Psoas muscle (tissue), 7 donors: ENCODE measurements at regions not wholly inside any gene's neighbourhood (a gene's known extent, or its start where the extent isn't known, plus 50 kb on each side); places are given as distances from the start of the nearest gene placed in this dataset.

Experiments used
- ATAC-seq, 4 donors: fragments of 200-7000 bp; cut with Tn5 transposase; one replicate each; pipeline ENCODE4 v1.9.1; 2020; ENCODE audit warnings: moderate library complexity in 3 of 4, mild to moderate bottlenecking in 2 of 4
- DNase-seq, 2 donors: peaks; one replicate each; pipeline ENCODE4 v3.0.0-alpha.2; 2020
- H3K27ac ChIP-seq: fragments of 200-600 bp; one replicate; pipeline ENCODE4 v1.8.0; 2022
- H3K27me3 ChIP-seq, 3 donors: fragments of 200-600 bp in 1 of 3; one replicate each; pipeline versions ENCODE4 v1.6.1 to v1.8.0; 2013 to 2022; ENCODE audit warnings: low read length in 2 of 3, mild to moderate bottlenecking in 2 of 3, moderate library complexity in 1 of 3; ENCODE audit not compliant: insufficient read depth in 3 of 3
- H3K36me3 ChIP-seq, 2 donors: fragments of 200-600 bp in 1 of 2; one replicate each; pipeline versions ENCODE4 v1.6.1 to v1.8.0; 2013 to 2022; ENCODE audit warnings: low read depth in 1 of 2, mild to moderate bottlenecking in 1 of 2, moderate library complexity in 1 of 2; ENCODE audit not compliant: insufficient read depth in 1 of 2
- H3K4me1 ChIP-seq: fragments of 200-600 bp; one replicate; pipeline ENCODE4 v1.8.0; 2022
- H3K4me3 ChIP-seq: fragments of 200-600 bp; one replicate; pipeline ENCODE4 v1.8.0; 2022; ENCODE audit warnings: mild to moderate bottlenecking
- H3K9me3 ChIP-seq: fragments of 200-600 bp; one replicate; pipeline ENCODE4 v1.8.0; 2022
- CTCF ChIP-seq: fragments of 200-600 bp; IDR thresholded peaks from one replicate; pipeline ENCODE4 v1.8.0; 2022; ENCODE audit warnings: antibody characterized with exemption
- WGBS, 3 donors: extraction: QIAGEN DNeasy Blood & Tissue Kit; methylation state at CpG; one replicate each; pipeline versions ENCODE4 v1.1.6 to v1.1.7; 2013; 5-methylcytosine and 5-hydroxymethylcytosine counted together
- intact Hi-C, 2 donors: fragments of 100-400 bp; cut with DNase I; formaldehyde crosslinking; loops; one replicate each; pipeline versions ENCODE4 v1.11.0 to v1.14.2; 2022
- donor health status: healthy with polysubstance abuse.
- donor health status: DM: no; HTN: no; CAD: no; lungs with moderate emphysema.
- donor health status: Bipolar disorder and iron deficiency.
- donor health status: healthy.
- donor health status: DM: yes; HTN: yes; CAD: no.
- donor health status: DM: no; HTN: no; CAD: no.
- donor health status: DM: yes; HTN: yes; CAD: no.

GRCh38 chr17:79223953-79224352 lies 149.3 kb downstream of the ENGASE start:
- Histone ChIP-seq H3K27ac (no peak overlapping the region), H3K36me3 (no peaks in the 10 kb centered on the region), H3K4me1 (no peaks in the 10 kb centered on the region), H3K4me3 (no peak overlapping the region), H3K9me3 (no peaks in the 10 kb centered on the region), H3K27me3 (peaks cover 4 to 89% (median 28%) of the 10 kb centered on the region in 3 donors)
- intact Hi-C loops: no loop called here
- TF ChIP-seq CTCF: no peak
- WGBS, 3 donors: 51 to 53% (median 52%) methylated on average over 8 of the region's 8 CpGs
- ATAC-seq: no peak
- DNase-seq: no peak

- intact Hi-C loops: no loop called here
- no peak overlapping the region for H3K27ac ChIP-seq
- WGBS, 3 donors: 23 to 29% (median 25%) methylated on average over 9 of the region's 9 CpGs
- DNase-seq: no peak
- no peaks in the 10 kb centered on the region for H3K4me1 ChIP-seq
- peaks cover 4 to 90% (median 28%) of the 10 kb centered on the region in 3 donors for H3K27me3 ChIP-seq
- no peaks in the 10 kb centered on the region for H3K36me3 ChIP-seq
- H3K9me3 ChIP-seq: no peaks in the 10 kb centered on the region
- TF ChIP-seq CTCF: no peak
- no peak for ATAC-seq
- no peak overlapping the region for H3K4me3 ChIP-seq
These were observed 148.8 kb downstream of the ENGASE start for GRCh38 chr17:79223471-79223870.

- H3K9me3 ChIP-seq: no peaks in the 10 kb centered on the region
- H3K36me3 ChIP-seq: no peaks in the 10 kb centered on the region
- no peak for TF ChIP-seq CTCF
- H3K27me3 ChIP-seq: peaks cover 0 to 90% (median 29%) of the 10 kb centered on the region in 3 donors
- WGBS, 3 donors: 46 to 56% (median 54%) methylated on average over 8 of the region's 8 CpGs
- intact Hi-C loops: no loop called here
- DNase-seq: no peak
- H3K4me3 ChIP-seq: no peak overlapping the region
- H3K4me1 ChIP-seq: no peaks in the 10 kb centered on the region
- no peak for ATAC-seq
- H3K27ac ChIP-seq: no peak overlapping the region
These were observed 147.0 kb downstream of the ENGASE start for GRCh38 chr17:79221597-79221996.

GRCh38 chr17:79220713-79221291 lies 146.2 kb downstream of the ENGASE start:
- Histone ChIP-seq H3K27ac (no peak overlapping the region), H3K4me3 (no peak overlapping the region), H3K27me3 (peaks cover 0 to 90% (median 31%) of the 10 kb centered on the region in 3 donors), H3K36me3 (no peaks in the 10 kb centered on the region), H3K9me3 (no peaks in the 10 kb centered on the region), H3K4me1 (no peaks in the 10 kb centered on the region)
- 17 to 24% (median 19%) methylated on average over 21 of the region's 21 CpGs for WGBS, 3 donors
- no peak for TF ChIP-seq CTCF
- intact Hi-C loops: no loop called here
- ATAC-seq (no peak), DNase-seq (no peak)

- no peak overlapping the region for H3K4me3 ChIP-seq
- intact Hi-C loops: no loop called here
- DNase-seq: no peak
- WGBS, 3 donors: 7 to 8% (median 8%) methylated on average over 22 to 23 of the region's 23 CpGs
- no peak overlapping the region for H3K27ac ChIP-seq
- no peaks in the 10 kb centered on the region for H3K9me3 ChIP-seq
- no peaks in the 10 kb centered on the region for H3K36me3 ChIP-seq
- H3K4me1 ChIP-seq: no peaks in the 10 kb centered on the region
- peaks cover 0 to 90% (median 35%) of the 10 kb centered on the region in 3 donors for H3K27me3 ChIP-seq
- no peak for TF ChIP-seq CTCF
- ATAC-seq: no peak
These were observed 145.6 kb downstream of the ENGASE start for GRCh38 chr17:79220201-79220712.
